Activated naive CD8-positive, alpha-beta T cell treated with anti-CD3 and anti-CD28 coated beads, Interleukin-2, amount 50 U/mL, for 16 hours (primary cell): ENCODE measurements at regions not wholly inside any gene's neighbourhood (a gene's known extent, or its start where the extent isn't known, plus 50 kb on each side); places are given as distances from the start of the nearest gene placed in this dataset.

ENCODE experiments used
- DNase-seq: peaks from one replicate; pipeline ENCODE4 v3.0.0-alpha.2; 2020; ENCODE audit warnings: low read depth, low spot score

DNA sequence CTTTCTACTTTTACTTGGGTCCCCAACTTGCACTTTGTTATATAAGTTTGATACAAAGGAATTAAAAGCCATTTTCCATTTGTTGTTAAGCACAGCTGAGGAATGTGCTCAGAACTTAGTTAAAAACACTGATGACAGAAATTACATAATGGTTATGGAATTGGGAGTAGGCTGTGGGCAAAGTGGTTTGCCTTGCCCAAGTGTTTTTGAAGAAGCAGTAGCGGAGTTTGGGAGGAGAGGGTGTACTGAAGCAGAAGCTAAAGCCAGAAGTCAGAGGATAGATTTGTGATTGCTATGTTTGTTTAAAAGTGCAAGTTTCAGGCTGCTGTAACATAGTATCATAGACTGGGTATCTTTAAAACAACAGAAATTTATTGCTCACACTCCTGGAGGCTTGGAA is 391.8 kb downstream of the DUSP10 start:
- no peak for DNase-seq

DNA sequence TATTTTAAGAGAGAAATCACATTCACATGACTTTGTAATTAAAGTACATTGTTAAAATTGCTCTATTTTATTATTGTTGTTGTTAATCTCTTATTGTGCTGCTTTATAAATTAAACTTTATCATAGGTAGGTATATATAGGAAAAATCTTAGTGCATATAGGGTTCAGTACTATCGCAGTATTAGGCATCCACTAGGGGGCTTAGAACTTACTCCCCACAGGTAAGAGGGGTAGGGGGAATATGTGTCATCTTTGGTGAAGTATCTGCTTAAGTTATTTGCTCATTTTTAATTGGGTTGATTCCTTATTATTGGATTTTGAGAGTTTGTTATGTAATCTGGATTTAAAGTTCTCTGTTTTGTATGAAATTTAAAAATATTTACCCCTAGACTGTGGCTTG is 385.2 kb downstream of the DUSP10 start:
- no peak for DNase-seq

DNA sequence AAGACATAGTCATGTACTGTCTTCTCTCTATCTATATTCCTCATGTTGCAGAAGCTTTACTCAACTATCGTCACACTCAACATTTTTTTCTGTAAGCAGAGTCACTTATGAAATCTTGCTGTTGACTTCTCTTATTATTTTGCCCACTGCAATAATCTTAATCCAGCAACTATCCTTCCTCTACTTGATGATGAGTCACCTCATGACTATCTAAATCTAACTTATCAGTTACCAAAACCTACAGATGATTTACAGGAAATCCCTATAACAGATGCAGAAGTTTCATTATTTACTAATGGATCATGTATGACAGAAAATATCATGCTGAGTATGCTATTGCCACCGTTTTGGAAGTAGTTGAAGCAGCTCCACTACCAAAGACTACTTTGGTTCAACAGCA is 378.9 kb downstream of the DUSP10 start:
- no peak for DNase-seq

DNA sequence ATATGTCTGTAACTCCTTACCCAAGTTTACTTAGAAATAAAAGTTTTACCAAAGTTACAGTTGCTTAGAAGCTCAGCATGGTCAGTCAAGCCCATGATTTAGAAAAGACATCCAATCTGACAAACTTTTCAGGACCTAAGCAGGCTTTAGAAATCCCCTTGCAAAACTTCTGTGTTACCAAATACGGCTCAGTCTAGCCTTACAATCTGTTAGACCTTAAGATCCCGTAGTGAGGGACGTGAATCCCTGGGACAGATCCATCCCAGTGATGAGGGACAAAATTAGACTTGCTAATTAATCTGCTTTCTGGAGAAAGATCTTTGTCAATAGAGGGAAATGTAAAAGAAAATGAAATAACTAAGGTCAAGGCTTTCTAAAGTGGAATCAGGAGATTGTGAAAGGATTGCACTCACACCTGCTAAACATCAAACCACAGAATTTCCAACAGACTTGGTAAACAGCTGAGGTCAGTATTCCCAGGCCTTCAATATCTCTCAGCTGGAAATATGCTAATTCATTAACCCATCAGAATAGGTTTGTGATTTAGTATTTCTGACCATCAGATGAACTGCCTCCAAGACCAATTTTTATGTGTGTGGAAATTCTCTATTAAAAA is 375.3 kb downstream of the DUSP10 start:
- DNase-seq, result no peak

DNA sequence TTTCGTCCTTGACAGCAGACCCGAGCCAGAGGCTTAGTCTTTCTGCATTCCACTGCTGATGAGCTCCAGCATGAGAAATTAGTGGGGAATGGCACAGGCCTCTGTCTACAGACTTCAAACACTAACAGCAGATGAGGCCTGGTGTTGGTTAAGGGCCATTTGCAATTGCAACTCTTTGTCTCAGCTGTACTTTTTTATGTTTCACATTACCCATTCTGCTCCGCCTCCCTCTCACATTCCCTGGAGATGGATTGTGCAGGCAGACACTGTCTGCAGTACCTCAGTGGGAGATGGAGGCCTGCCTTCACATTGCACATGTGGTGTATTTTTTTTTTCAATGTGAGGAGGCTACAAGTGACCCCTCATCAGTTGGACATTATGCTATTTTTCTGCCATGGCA is 370.2 kb downstream of the DUSP10 start:
- DNase-seq, result no peak

DNA sequence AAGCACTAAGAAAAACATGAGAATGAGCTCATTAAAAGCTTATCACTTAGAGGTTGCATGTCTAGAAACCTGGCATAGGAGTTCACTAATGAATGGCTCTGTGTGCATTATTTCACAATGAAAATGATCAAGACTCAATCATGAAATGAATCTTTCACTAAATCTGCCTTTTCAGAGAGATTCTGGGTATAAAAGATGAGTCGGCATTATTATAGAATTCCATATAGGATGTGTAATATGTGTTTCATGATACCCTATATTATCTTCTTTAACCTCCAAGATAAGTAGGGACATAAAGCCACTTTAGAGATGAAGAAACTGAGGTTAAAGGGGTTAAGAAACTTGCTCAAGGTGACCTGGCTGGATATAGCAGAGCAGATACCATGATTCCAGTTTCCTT is 368.1 kb downstream of the DUSP10 start:
- no peak for DNase-seq

DNA sequence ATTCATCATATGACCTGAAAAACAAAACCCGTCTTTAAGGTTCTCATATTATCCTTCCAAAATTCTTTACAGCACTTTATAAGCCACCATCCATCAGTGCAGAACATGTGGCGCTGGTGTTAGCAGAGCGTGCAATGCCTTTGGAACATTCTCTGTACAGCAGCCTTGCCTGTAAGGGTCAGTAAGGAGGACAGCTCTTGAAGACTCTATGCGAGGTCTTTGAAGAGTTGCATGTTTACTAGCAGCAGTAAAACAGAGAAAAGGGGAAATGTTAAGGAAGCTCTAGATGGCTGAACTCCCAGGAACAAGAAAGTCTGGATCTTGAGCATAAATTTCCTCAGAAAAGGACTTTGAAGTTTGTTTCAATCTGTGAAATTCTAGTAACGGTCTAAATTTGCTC is 365.6 kb downstream of the DUSP10 start:
- no peak for DNase-seq

DNA sequence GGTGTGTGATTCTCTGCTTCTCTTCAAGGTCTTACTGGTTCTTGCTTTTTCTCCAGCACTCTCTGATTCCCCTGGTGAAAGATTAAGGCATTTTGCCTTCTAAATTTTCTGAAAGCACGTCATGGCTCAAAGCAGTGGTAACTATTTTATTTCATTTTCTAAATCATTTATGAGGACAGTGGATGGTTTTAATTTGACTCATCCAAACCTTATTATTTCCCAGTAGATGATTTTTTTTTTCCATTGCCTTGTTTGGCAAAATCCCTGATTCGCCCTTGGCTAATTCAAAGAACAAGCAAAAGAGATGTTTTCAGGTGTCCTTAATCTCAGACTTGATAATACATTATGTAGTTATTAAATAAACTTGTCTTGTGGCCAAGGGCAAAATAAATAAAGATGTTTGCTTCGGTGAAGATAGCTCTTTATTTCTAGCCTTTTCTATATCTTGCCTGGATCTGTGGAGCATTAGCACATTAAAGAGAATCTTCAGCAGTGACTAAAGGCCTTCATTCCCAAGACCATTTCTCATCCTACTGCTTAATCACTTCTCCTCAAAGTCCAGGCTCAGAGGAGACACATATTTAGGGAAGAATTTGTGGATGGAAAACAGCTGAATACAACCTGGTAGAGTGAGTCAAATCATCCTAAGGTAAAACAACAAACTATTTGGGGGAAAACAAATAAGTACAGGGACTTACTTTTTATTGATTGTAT is 359.8 kb downstream of the DUSP10 start:
- DNase-seq, result no peak

DNA sequence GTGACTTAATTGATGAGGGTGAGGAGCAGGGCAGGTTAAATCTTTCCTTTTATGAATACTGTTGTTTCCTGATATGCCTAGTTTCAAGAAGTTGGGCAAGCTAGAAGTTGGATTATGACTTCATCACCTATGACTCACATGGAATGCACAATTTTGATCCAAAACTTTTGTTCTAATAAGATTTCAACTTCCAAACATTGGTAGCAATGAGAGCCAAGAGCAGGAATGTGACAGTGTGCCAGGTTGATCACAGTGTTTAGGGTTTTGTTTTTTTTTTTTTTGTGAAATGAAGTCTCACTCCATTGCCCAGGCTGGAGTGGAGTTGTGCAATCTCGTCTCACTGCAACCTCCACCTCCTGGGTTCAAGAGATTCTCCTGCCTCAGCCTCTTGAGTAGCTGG is 349.4 kb downstream of the DUSP10 start:
- DNase-seq, result no peak

DNA sequence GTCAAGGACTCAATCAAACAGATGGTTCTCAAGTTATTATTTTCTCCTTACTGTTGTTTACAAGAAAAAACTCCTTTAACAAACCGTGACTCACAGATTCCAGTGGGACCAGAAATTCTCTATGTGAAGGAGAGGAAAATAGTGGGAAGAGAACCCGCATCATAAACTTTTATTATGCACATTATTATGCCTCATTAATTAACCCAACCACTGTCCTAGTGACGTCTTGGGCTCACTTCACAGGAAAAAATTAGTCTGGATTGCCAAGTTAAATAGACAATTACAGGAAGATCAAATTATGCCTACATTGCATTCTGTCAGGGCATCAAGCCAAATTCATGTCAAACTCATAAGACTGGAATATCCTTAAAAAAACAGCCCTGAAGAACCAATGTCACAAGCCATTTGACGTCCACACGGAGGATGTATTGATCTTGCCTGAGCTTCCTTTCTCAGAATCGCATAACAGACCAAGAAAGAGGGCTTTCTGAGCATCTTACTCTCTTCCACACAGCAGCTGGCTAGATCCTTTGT is 347.8 kb downstream of the DUSP10 start:
- DNase-seq, result no peak

DNA sequence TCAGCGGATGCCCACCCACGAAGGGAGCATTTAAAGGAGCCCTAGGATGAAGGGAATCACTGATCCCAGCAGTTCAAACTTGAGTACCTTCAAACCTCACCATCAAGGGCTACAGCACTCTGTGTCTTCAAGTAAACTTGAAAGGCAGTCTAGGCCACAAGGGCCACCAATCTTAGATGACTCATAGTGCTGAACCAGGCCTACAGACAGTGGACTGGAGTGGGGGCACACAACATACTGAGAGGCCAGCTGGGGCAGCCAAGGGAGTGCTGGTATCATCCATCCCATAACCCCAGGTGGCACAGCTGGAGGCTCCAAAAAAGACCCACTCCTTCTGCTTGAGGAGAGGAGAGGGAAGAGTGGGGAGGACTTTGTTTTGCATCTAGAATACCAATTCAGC is 345.4 kb downstream of the DUSP10 start:
- DNase-seq, result no peak

DNA sequence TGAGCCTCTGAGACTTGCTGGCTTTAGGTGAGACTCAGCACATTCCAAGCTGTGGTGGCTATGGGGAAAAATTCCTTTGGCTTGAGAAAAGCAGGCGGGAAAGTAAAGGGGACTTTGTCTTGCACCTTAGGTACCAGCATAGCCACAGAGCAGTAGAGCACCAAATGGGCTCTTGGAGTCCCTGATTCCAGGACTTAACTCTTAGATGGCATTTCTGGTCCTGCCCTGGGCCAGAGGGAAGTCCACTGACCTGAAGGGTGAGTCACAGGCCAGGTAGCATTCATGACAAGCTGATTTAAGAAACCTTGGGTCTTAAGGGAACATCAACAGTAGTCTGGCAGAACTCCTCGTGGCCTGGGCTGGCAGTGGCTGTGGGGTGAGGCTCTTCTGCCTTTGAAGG is 344.7 kb downstream of the DUSP10 start:
- DNase-seq, result no peak

DNA sequence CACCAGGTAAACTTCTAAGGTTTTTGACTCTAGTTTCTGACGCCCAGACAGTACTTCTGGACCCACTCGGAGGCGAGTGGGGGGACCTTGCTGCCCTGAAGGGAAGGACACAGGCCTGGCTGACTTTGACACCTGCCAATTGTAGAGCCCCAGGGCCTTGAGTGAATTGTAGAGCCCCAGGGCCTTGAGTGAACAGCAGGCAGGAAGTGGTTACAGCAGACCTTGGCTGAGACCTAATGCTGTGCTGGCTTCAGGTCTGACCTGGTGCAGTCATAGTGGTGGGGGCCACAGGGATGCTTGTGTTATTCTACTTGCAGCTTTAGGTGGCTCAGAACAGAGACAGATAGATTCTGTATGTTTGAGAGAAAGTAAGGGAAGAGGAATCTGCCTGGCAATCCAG is 344.3 kb downstream of the DUSP10 start:
- DNase-seq, result no peak

DNA sequence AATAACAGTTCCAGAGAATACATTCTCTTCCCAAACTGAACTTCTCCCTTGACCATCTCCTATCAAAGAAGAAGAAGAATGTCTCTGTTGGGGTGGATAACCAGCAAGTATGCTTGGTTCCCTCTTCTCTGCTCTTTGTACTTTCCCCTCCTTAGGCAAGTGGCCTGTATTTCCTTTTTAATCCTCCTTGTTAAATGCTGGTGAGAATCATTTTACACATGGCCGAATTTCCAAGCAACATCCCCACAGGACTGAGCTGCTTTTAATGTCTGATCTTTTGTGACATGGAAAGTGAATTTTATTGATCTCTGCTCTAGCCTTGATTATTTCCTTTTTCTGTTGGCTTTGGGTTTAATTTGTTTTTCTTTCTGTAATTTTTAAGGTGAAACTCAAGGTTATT is 336.7 kb downstream of the DUSP10 start:
- no peak for DNase-seq

DNA sequence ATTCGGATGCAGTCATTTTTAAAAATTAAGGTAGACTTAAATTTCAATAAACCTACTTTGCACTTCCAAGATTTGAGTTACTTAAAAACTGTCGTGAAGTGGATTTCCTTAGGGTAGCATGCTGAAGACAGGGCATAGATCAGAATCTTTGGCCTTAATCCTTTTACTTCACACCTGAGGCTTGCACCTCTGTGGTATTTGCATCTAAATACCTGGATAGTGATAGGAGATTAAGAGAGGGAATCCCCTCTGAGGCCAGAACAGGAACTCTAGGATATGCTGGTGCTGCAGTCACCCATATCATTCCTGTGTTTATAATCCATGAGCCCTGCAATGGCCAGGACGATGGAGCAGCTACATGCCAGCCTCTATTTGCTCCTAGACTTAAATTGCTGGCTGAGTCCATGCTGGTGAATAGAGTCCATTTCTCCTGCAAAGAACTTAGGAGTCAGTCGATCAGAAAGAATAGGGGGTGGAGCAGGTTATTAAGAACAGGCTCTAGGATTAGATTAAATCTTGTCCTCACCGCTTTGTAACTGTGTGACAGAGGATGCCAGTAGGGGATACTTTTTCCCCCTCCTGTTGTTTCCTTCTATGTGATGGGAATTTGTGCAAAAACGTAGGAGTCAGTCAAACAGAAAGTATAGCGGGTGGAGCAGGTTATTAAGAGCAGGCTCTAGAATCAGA is 333.6 kb downstream of the DUSP10 start:
- no peak for DNase-seq

DNA sequence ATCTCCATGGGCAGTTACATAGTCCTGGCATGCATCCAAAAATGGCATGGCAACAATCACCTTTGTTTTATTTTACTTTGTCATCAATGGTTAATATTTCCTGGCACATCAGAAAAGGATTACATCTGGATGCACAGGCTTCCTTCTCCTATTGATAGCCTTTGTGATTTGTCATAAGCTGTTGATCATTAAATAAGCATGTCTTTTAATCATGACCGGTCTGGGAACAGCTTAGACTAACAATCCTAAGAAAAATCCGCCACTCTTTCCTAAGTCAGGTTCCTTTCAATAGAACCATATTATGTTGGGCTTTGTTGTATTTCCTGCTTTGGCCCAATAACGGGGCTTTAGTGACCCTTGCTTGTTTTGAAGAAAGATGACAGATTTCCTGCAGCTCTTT is 330.6 kb downstream of the DUSP10 start:
- no peak for DNase-seq

DNA sequence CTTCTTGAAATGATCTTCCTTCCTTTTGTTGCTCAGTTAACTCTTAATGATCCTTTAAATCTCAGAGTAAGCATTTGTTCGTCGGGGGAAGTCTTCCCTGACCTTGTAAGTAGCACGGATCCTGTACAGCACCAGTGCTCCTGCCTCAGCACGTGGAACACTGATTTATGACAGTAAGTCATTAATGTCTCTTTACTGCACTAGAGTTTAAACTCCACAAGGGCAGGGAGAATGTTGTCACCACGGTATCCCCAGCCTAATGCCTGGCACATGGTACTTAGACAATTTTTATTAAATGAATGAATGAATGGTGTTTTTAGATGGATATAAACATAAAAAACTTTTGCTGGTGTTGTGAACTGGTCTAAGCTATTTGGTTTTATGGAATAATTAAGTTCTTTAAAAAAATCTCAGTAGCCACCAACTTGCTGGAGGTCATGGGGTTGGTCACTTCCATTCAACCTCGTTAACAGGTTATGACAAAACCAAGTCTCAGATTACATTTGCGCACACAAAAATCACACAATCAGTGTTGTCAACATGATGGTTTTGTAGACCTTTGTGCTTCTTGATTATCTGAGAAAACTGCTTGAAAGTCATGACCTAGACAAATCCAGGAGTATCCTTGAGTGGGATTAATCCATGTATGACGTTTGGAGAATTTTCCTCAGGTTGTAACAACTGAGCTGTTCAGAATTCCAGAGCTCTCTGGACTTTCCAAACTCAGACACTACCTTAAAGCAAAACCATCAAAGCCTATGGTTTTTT is 326.9 kb downstream of the DUSP10 start:
- no peak for DNase-seq

DNA sequence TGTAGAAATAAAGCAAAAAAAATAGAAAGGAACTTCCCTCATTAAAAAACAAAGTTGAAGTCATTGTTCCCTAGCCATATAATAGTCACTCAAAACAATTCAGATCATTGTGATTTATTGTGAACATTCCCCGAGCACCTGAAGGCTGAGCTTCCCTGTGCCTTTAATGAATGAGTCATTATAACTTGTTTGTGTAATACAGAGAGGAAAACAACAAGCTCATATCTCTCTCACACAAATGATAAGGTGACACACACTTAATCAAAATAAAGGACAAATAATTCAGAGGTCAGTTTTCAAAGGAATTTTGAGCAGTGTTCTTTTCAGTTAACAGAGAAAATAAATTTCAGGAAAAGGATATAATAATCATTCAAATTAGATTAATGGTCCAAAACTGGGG is 326.2 kb downstream of the DUSP10 start:
- DNase-seq, result no peak

DNA sequence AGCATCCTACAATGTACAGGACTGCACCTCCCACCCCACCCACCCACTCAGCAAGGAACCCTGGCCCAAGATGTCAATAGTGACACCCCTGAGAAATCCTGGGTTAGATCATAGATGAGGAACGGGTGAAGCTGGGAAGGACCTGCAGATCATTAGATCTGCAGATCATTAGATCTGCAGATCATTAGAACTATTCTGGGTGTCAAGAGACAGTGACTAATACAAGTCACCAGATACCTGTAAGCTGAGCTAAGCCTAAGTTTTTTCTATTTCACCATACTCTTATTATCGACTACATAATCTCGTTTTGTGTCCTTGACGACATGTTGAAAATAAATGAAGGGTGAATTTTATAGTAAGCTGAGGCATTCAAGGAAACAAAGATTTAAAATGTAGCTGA is 325.7 kb downstream of the DUSP10 start:
- no peak for DNase-seq

DNA sequence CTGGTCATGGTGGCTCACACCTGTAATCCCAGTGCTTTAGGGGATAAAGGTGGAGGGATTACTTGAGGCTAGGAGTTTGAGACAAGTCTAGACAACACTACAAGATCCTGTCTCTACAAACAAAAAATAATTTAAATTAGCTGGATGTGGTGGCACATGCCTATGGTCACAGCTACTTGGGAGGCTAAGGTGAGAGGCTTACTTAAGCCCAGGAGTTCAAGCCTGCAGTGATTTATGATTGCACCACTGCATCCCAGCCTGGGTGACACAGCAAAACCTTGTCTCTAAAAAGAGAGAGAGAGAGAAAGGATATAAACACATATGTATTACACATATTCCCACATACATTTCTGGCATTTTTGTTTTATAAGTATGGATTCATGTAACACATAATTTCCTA is 325.2 kb downstream of the DUSP10 start:
- DNase-seq, result no peak

DNA sequence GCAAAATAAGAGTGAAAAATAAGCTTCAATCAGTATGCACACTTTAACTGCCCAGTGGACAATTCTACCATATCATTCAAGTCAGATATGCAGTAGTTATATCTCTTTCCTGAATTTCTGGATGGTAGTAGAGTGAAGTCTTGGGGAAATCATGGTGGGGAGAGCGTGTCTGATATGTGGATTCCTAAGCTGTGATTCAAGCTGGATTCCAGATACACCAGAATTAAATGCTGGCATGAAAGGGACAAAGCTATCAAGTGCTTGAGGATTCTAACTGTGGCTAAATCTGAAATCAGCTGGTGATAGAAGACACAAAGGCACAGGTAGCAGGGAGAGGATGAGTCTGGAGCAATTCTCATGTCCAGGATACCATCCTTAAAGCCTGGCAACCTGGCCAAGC is 323.5 kb downstream of the DUSP10 start:
- DNase-seq, result no peak

DNA sequence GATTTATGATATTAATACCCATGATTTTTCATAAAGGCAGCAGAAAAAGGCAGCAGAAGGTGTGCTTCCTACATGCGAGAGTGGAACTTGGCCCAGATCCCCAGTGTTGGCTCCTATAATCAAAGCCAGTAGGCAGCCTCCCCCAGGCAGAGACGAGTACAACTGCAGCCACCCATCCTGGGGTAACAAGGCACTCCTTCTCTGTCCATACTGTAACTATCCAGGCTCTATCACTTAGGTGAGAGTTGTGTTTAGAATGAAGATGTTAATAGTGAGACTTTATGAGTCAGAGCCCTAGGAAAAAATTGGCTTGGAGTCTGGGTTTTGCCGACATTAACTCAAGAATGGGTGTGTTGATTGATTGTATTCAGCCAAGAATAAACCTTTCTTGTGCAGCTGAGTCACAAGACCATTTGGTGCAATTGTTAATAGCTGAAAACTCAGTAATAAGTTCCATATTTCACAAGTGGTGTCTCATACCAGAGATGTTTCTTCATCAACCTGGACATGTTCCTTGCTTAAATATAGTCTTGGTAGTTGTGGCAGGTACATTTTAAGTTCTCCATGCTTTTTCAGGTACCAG is 322.3 kb downstream of the DUSP10 start:
- DNase-seq, result no peak
